HEK293 (cell line): ENCODE measurements at regions not wholly inside any gene's neighbourhood (a gene's known extent, or its start where the extent isn't known, plus 50 kb on each side); places are given as distances from the start of the nearest gene placed in this dataset.

ENCODE experiments used
- CTCF ChIP-seq: fragments of 450-650 bp; formaldehyde crosslinking; IDR thresholded peaks from 2 replicates; pipeline ENCODE4 v1.5.1; 2016; ENCODE audit warnings: missing biosample characterization, missing genetic modification characterization
- FEZF1 ChIP-seq: fragments of 450-650 bp; formaldehyde crosslinking; IDR thresholded peaks from 2 replicates; pipeline ENCODE4 v1.5.1; 2016; ENCODE audit warnings: missing biosample characterization, missing genetic modification characterization
- PRDM4 ChIP-seq: fragments of 450-650 bp; formaldehyde crosslinking; IDR thresholded peaks from 2 replicates; pipeline ENCODE4 v1.5.1; 2017; ENCODE audit warnings: missing biosample characterization, missing genetic modification characterization
- ZNF292 ChIP-seq: fragments of 450-650 bp; formaldehyde crosslinking; IDR thresholded peaks from 2 replicates; pipeline ENCODE4 v1.5.1; 2016; ENCODE audit warnings: low read depth, missing biosample characterization, missing genetic modification characterization, borderline replicate concordance
- ZNF707 ChIP-seq: fragments of 450-650 bp; formaldehyde crosslinking; IDR thresholded peaks from 2 replicates; pipeline ENCODE4 v1.5.1; 2016; ENCODE audit warnings: missing biosample characterization, missing genetic modification characterization
- TF ChIP-seq, protein P1 (sequence below): fragments of 450-650 bp; formaldehyde crosslinking; IDR thresholded peaks from 2 replicates; pipeline ENCODE4 v1.5.1; 2016; ENCODE audit warnings: missing biosample characterization, missing genetic modification characterization

DNA sequence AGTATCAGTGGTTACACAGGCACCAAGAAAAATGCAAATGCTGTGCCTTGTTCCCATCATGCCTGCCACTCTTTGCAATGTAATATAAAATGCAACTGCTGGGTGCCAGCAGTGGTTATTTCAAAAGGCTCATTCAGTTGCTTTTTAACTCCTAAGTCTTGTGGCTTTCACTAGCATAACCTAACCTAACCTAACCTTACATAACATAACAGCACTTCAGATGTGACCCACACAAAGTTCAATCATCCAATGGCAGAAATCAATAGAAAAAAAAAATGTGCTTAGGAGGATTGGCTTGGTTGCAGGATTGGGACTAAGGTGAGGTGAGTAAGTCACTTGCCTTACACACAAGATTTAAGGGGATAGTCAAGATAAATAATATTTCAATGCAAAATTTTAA lies 60.2 kb upstream of the VMA21 start:
- TF ChIP-seq FEZF1 = no peak
- TF ChIP-seq CTCF (tag by site-specific recombination) = no peak
- TF ChIP-seq, protein P1, sequence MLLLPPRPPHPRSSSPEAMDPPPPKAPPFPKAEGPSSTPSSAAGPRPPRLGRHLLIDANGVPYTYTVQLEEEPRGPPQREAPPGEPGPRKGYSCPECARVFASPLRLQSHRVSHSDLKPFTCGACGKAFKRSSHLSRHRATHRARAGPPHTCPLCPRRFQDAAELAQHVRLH = no peak
- TF ChIP-seq ZNF707 (tag by site-specific recombination) = no peak
- no peak for TF ChIP-seq ZNF292 (tag by site-specific recombination)
- TF ChIP-seq PRDM4 = no peak
